ENCODE measurements at regions not wholly inside any gene's neighbourhood (a gene's known extent, or its start where the extent isn't known, plus 50 kb on each side); places are given as distances from the start of the nearest gene placed in this dataset.

DNA sequence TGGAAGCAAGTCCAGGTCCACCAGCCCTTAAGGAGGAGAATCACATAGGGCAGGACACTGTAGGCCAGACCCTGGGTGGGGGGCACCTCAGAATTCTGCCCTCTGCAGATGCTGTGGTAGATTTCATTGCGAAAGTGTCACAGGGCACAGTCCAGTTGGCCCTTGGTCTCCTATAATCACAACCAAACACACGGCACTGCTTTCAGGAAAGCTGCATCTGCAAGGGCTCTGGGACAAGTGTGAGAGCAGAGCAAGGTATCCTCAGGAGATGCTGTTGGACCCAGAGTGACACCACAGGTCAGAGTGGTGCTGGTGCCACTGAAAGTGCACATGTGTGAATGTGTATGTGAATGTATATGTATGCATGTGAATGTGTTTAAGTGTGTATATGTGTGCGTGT is 88.6 kb upstream of the MBNL2 start:
- DNase-seq (ENCODE audit: low read depth in 4 of 4, low spot score in 3 of 4), result no peak

DNA sequence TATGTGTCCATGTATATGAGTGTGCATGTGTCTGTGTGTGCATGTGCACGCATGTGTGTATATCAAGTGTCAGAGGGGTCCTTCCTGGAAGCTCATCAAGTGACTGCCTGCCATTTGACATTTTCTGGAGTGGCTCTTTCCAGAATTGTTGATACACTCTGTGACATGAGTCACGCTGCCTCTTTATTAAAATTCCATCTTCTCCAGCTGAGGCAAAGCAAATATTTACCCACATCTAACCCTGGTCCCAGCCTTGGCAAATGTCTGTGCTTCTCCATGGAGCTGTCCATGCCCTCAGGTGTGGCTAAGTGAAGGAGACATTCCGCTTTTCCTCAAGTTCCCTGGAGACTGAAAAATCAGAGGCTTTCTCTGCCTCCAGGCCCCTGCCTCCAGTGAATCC is 88.2 kb upstream of the MBNL2 start:
- no peak for DNase-seq (ENCODE audit: low read depth in 4 of 4, low spot score in 3 of 4)

DNA sequence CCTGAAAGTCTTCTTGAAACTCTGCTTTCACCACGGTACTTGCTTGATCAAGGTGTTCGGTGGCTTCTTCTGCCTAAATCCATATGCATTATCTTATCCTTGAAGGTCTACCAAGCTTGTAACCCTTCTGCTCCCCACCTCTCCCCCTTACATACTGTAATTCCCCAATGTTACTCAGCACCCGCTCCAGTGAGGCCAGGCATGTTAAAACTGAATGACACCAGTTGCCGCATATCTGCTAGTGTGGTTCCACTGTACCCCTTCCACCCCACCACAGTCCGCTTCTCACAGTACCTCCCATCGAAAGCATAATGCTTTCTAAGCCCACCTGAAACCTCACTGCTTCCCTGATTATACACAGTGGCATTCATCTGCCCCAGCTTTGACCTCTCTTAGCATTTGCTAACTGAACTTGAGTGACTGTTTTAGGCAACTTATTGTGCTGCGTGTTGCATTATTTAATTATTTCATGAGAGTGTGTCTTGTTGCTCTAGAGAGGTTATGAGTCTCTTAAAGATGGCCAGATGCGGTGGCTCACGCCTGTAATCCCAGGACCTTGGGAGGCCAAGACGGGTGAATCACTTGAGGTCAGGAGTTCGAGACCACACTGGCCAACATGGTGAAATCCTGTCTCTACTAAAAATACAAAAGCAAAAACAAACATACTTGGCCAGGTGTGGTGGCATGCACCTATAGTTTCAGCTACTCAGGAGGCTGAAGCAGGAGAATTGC is 87.6 kb upstream of the MBNL2 start:
- no peak for DNase-seq (ENCODE audit: low read depth in 4 of 4, low spot score in 3 of 4)

DNA sequence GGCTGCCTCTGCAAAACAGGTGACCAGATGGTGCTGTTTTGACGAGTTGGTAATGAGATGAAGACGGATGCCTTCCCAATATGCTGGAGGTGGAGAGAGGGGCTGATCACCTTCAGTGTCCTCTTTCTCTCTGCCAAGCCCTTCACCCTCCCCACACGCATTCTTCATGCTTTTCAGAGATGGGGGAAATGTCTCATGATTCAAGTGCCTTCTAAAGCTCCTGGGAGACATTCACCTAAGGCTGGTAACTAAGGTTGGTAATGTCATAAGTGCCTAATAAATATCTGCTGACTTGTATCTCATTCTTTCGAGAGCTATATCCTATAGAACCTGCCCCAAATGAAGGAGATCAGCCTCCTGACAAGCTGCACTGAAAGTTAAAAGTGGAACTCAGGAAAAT is 86.2 kb upstream of the MBNL2 start:
- DNase-seq (ENCODE audit: low read depth in 4 of 4, low spot score in 3 of 4), result no peak

DNA sequence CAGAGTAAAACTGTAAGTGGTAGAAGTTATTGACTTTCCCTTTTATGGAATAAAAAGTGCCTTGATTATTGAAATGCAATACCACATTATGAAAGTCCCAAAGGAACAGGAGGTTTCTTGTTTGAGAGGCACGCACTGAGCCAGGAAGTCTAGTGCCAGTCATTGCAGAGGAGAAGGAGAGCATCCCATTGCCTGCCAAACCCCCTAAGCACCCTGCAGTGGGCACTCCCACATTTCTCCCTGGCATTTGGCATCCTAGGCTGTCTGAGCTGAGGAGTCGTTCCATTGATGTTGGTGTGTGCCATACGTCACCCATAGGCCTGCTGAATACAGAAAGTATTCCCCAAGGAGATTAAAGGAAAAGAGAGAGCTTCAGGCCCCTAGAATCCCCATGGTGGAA is 85.7 kb upstream of the MBNL2 start:
- no peak for DNase-seq (ENCODE audit: low read depth in 4 of 4, low spot score in 3 of 4)

DNA sequence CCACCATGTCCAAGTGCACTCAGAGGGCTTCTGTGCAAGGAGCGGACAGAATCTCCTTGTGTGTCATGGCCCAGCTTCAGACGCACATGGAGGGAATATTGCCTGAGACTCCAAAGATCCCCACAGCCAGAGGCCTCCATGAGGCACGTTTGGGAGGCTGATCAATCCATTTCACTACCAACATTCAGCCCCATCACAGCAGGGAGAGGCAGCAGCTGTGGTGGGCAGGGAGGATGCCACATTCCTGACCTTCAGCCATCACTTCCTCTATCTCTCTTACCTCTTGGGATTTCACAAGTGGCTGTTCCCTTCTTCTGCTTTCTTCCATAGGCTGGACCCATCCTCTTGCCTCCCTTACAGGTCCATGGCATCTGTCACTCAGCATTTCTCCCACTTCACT is 82.4 kb upstream of the MBNL2 start:
- DNase-seq (ENCODE audit: low read depth in 4 of 4, low spot score in 3 of 4), result no peak

DNA sequence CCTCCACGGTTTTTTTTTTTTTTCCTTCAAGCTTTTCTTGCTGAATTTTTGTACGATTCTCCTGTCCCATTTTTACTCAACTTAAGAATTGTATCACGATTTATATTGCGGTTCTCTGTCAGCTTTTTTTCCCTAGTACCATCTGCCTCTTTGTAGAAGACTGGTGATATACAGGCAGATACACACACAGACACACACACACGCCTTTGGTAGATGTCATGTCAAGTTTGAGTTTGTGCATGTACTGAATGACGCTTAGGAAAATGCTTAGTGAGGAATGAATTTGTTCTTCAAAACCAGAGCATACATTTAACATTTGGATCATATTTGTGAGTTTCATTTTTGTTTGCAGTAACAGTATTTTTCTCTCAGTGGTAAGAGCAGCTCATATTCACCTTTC is 82.0 kb upstream of the MBNL2 start:
- no peak for DNase-seq (ENCODE audit: low read depth in 4 of 4, low spot score in 3 of 4)

DNA sequence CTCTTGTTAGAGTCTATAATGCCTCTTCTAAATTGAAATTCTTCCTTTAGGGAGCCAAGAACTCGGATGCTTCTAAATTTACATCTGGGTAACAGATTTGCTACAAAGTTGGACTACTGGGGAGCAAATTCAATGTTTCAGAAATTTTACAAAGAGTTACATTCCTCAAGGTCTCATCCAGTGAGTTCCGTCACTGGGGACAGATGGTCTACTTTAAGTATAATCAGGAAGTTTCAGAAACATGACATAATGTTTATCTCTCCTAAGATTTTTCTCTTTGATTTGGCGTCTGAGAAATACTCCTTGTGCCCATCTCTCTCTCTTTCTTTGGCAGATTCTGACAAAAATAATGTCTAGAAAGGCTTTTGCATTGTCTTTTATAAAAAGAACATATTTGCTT is 81.5 kb upstream of the MBNL2 start:
- DNase-seq (ENCODE audit: low read depth in 4 of 4, low spot score in 3 of 4), result no peak

DNA sequence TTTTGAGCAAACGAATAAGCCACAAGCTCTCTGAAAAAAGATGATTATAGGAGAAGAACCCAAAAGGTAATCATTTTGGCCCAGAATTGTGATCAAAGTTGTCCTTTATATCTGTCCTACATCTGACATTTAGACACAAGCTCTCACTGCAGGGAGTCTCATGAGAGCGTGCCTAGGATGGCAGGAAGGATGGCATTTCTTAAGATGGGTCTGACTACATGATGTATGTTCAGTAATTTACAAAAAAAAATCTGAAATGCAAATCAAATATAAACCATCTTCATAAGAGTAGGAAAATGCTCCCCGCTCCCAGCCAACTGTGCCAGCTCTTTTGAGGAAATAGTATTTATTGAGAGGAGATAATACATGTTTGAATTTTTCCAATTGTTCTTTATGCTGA is 81.0 kb upstream of the MBNL2 start:
- DNase-seq (ENCODE audit: low read depth in 4 of 4, low spot score in 3 of 4), result no peak

DNA sequence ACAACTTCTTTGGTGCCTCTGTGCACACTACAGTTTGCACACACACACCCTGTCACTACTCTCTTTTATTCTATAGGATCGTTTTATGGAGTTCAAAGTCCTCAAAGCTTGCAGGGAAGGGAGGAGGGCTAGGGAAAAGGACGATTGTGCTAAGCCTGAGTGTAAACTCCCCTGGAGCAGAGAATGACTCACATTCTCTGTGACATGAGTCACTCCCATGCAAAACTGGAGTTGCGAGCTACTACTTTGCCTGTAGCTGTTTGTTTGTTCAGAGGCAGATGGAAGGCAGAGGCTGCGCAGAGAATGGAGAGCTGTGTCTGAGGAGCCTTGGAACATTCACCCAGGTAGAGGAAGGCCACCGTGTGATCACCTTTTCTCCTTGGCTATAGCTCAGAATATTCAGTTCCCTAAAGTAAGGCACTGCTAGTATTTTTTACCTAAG is 80.5 kb upstream of the MBNL2 start:
- no peak for DNase-seq (ENCODE audit: low read depth in 4 of 4, low spot score in 3 of 4)

DNA sequence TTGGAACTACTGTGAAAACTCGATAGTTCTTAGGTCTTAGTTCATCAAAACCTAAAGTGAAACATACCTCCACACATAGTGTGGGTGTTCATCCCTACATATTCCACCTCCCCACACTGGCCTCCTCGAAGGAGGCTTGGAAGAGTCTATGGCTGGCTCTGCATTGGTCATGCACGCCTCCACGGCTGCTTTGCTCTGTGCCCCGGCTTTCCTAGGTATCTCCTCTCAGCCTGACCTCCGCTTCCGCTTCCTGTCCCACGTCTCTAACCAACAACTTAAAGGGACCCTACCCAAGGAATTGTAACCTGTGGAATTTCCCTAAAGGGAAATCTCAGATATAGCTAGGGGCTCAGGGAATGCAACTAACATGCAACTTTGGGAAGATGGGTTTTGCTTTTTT is 79.7 kb upstream of the MBNL2 start:
- no peak for DNase-seq (ENCODE audit: low read depth in 4 of 4, low spot score in 3 of 4)

DNA sequence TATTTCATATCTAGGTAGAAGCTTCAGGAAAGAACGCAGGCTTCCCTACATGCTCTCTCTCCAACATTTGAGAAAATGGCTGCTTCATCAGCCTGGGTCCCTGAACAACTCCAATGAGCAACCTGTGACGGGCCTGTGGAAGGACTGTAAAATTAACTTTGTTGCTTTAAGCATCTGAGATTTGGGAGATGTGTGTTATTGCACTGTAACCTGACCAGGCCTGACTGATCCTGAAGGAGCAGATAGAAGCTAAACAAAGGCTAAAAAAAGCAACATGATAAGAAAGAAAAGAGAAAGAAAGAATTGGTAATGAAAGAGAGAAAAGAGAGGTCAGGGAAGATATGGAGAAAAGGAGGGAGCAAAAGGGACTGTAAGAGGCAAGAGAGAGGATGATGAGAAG is 77.1 kb upstream of the MBNL2 start:
- no peak for DNase-seq (ENCODE audit: low read depth in 4 of 4, low spot score in 3 of 4)

DNA sequence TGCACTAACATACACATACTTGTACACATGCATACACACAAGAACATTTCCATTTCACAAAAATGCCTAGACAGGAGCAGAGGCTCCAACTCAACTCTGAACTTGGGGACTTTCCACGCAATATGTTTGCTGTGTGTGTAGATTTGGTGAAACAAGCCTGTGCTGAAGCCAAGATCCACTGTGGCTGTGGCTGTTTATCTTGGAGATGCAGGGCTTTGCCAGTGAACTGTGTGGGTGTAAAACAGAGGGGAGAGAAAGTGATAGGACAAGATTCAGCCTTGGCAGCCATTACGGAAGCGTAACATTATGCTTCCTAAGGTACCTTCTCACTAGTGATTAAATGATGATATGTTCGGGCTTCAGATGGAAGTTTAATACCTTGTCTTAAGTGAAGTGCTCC is 73.2 kb upstream of the MBNL2 start:
- DNase-seq (ENCODE audit: low read depth in 4 of 4, low spot score in 3 of 4), result no peak

DNA sequence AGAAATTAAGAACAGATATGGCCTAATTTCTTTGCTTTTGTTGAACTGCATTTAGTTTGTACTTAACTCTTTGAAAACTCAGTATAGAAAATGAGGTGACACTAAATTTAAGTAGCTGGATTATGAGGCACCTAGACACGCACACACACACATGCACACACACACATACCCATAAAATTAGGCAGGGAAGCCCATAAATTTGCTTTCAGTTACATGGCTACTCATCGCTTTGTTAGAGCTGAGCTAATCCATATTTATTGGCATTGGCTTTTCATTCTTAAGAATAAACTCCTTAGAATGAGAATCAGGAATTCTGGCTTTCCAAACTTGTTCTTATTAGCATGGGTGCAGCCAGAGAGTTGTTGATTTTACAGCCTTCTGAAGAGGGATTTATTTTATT is 61.7 kb upstream of the MBNL2 start:
- DNase-seq (ENCODE audit: low read depth in 4 of 4, low spot score in 3 of 4), result no peak

DNA sequence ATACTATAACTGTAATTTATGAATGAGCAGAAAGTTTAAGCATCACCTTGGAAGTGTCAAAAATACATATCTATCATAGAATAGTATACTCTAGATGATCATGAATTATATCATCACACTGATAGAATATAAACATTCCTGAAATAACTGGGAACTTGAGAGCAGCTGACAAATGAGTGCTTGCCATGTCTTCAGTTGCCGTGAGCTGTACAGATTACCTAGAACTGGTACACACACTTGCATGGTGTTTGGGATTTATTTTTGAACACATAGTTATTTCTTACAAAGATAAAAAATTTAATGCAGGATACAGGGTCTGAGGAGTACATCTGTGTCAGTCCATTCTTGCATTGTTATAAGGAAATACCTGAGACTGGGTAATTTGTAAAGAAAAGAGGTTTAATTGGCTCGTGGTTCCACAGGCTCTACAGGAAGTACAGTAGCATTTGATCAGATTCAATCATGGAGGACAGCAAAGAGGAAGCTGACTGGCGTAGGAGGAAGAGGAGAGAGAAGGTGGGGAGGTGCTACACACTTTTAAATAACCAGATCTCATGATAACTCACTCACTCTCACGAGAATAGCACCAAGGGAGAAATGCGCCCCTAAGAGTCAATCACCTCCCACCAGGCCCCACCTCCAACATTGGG is 60.4 kb upstream of the MBNL2 start:
- no peak for DNase-seq (ENCODE audit: low read depth in 4 of 4, low spot score in 3 of 4)

DNA sequence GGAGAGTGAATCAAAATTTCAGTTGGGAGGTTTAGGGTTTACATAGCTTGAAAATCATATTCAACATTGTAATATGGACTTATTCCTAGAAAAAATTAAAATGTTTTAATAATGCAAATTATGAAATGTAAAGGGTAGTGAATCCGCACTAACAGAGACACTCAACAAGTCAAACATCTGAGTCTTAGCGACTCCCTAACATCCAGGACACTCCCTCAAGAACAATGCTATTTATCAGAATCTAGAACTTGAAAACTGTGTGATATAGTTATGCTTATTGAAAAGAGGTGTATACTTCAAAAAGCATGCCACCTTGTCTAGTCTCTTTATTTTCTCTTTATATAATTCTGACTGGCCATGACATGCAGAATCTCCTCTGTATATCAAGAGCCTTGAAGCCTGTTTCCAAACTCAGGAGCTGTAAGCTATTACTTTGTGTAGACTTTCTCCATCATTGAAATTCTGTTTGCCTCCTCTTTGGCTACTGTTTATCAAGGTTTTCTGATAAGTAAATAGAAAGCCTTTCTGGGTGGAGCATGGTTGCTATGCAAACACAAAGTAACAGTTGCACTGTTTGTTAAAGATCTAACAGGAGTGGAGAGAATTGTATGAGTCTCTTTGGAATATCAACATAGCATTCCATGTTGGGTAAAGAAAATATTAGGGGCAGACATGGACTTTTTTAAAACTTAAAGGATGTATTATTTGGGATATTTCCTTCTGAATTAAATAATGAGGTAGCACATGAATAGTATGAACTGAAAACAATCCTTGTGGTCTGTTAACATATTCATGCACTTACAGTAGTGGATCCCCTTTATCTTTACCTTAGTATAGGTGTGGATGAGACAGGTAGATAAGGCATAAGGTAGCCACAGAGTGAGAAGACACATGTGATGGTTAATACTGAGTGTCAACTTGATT is 56.4 kb upstream of the MBNL2 start:
- DNase-seq (ENCODE audit: low read depth in 4 of 4, low spot score in 3 of 4), result no peak

DNA sequence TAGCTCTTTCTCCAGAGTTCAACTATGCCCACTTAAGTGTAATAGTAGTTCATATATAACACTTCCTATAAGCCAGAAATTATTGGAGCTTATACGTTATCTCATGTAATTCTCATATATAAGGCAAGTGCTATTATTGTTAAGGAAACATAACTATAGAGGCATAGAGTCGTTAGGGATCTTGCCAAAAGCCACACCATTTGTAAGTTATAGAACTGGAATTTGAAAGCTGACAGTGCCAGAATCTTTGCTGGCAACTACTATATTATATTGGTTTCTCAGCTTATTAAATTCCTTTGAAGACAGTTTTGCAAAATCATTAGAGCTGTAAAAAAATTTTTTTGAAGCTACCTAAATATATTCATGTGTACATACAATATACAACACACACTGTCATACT is 51.0 kb upstream of the MBNL2 start:
- no peak for DNase-seq (ENCODE audit: low read depth in 4 of 4, low spot score in 3 of 4)

All from left renal pelvis (tissue), 4 donors.